ENCODE measurements at regions not wholly inside any gene's neighbourhood (a gene's known extent, or its start where the extent isn't known, plus 50 kb on each side); places are given as distances from the start of the nearest gene placed in this dataset.

DNA sequence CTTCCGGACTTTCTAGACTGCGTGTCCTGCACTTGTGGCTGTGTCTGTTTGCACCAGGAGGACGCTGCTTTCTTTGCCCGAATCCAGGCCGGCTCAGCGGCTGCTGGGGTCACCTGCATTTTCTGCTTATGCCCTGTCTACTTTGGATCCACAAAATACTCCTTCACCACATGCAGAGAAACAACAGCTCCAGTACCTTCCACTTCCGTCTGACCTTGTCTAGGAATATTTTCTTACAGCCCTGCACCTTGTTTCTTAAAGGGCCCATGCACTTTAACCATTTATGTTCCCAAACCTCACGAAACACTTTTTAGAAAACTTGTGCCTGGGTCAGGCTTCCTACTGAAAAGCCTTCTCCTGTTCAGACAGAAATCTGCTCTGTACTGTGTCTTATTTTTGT lies 129.4 kb upstream of the NCK2 start:
- TF ChIP-seq, protein P1, sequence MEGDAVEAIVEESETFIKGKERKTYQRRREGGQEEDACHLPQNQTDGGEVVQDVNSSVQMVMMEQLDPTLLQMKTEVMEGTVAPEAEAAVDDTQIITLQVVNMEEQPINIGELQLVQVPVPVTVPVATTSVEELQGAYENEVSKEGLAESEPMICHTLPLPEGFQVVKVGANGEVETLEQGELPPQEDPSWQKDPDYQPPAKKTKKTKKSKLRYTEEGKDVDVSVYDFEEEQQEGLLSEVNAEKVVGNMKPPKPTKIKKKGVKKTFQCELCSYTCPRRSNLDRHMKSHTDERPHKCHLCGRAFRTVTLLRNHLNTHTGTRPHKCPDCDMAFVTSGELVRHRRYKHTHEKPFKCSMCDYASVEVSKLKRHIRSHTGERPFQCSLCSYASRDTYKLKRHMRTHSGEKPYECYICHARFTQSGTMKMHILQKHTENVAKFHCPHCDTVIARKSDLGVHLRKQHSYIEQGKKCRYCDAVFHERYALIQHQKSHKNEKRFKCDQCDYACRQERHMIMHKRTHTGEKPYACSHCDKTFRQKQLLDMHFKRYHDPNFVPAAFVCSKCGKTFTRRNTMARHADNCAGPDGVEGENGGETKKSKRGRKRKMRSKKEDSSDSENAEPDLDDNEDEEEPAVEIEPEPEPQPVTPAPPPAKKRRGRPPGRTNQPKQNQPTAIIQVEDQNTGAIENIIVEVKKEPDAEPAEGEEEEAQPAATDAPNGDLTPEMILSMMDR (IDR thresholded peaks at IDR 0.05), result no peak

- TF ChIP-seq, protein P1 (IDR thresholded peaks at IDR 0.05), result no peak
Observed at GRCh38 chr2:105611811-105612424, 132.8 kb upstream of the NCK2 start.

DNA sequence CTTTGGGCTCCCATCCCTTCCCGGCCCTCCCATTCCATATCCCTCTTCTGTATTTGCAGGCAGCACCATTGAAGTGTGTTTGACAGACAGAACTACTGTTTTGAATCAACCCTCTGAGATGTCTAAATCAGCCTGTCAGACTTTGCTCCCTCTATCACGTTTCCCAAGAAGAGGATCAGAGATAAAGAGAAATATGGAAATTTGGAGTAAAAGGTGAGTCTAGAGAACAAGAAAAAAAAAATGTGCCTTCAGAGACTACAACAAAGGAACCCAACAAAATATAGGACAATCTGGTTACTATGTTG lies 133.4 kb upstream of the NCK2 start:
- TF ChIP-seq, protein P1 (IDR thresholded peaks at IDR 0.05), result no peak

DNA sequence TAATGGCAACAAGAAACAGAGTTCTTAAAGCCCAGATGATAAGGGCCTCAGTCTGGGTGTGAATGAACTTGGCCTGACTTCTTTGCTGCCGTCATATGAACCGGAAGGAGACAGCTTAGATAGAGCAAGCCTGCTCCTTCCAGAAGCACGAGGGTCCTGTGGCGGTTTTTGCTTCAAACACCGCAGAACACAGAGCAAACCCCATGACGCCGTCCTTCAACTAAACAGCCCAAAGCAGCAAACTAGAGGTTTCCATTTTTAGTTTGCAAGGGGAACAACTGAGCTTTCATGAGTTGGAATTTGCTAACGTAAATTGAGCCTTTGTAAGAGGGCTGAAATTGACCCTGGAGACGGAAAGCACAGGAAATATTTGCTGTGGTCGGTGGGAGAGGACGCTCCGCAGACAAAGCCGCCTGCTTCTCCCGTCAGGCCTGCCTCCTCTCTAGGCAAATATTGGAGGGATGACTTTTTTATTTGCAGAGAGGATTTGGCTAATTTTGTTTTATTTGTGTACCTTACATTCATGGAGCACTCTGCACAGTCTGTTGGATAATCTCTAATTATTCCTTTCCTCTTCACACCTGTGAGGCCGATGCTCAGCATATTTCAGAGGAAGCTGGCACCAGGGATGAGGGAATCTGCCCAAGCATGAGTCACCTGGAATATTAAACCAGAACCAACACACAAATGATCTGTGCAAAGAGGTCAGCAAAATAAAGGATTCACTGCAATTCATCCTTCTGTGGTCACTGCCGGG lies 134.0 kb upstream of the NCK2 start:
- TF ChIP-seq, protein P1 (IDR thresholded peaks at IDR 0.05), result no peak

- TF ChIP-seq, protein P1 (IDR thresholded peaks at IDR 0.05), result no peak
Observed at GRCh38 chr2:105609746-105610402, 134.8 kb upstream of the NCK2 start.

GRCh38 chr2:105607920-105608504 lies 136.7 kb upstream of the NCK2 start:
- TF ChIP-seq, protein P1 (IDR thresholded peaks at IDR 0.05), result no peak

- TF ChIP-seq, protein P1 (IDR thresholded peaks at IDR 0.05), result no peak
Observed at GRCh38 chr2:105606081-105606480, 138.6 kb upstream of the NCK2 start.

Data from LNCAP (cell line).